ENCODE measurements at regions not wholly inside any gene's neighbourhood (a gene's known extent, or its start where the extent isn't known, plus 50 kb on each side); places are given as distances from the start of the nearest gene placed in this dataset.

- TF ChIP-seq POLR2AphosphoS5 (IDR thresholded peaks at IDR 0.05; ENCODE audit: borderline replicate concordance, low read depth, low read length): no peak
- TF ChIP-seq EZH2 (IDR thresholded peaks at IDR 0.05): no peak
- no peak for TF ChIP-seq FOXP2 (optimal IDR thresholded peaks at IDR 0.05; ENCODE audit: control extremely low read depth, extremely low read length, insufficient read depth)
These were observed 209.4 kb downstream of the FZD1 start for GRCh38 chr7:91473619-91474018.

All from SK-N-MC (cell line).